DND-41 (cell line): ENCODE measurements at regions not wholly inside any gene's neighbourhood (a gene's known extent, or its start where the extent isn't known, plus 50 kb on each side); places are given as distances from the start of the nearest gene placed in this dataset.

Experiments used
- ATAC-seq: fragments of 200-7000 bp; cut with Tn5 transposase; 3 replicates; pipeline ENCODE4 v1.9.1; 2021; ENCODE audit warnings: low read depth; ENCODE audit not compliant: insufficient read depth
- DNase-seq: peaks from one replicate; pipeline ENCODE4 v3.0.0-alpha.2; 2020
- H2AFZ ChIP-seq: 2 replicates; pipeline ENCODE4 v1.6.0; 2012; ENCODE audit warnings: low read depth, low read length
- H3K27ac ChIP-seq: 2 replicates; pipeline ENCODE4 v1.5.1; 2012; ENCODE audit warnings: low read length, inconsistent platforms
- H3K27me3 ChIP-seq: fragments of 200-600 bp; sonication (generic); 2 replicates; pipeline ENCODE4 v1.6.0; 2012; ENCODE audit warnings: low read length, mild to moderate bottlenecking, inconsistent platforms; ENCODE audit not compliant: insufficient read depth, poor library complexity
- H3K36me3 ChIP-seq: 2 replicates; pipeline ENCODE4 v1.5.1; 2012; ENCODE audit warnings: low read length, inconsistent platforms; ENCODE audit not compliant: insufficient read depth
- H3K4me1 ChIP-seq: 2 replicates; pipeline ENCODE4 v1.5.1; 2012; ENCODE audit warnings: mild to moderate bottlenecking, low read length; ENCODE audit not compliant: insufficient read depth
- H3K4me2 ChIP-seq: 2 replicates; pipeline ENCODE4 v1.6.0; 2012; ENCODE audit warnings: mild to moderate bottlenecking, moderate library complexity, low read length, inconsistent platforms; ENCODE audit not compliant: insufficient read depth
- H3K4me3 ChIP-seq, 2 experiments: fragments of 200-600 bp in 1 of 2; shearing (Covaris generic) in 1 of 2; 2 replicates each; pipeline ENCODE4 v1.5.1; 2012 to 2016; ENCODE audit warnings: inconsistent platforms in 2 of 2, low read length in 2 of 2, mild to moderate bottlenecking in 2 of 2, low read depth in 1 of 2, moderate library complexity in 1 of 2
- H3K79me2 ChIP-seq: 2 replicates; pipeline ENCODE4 v1.6.0; 2012; ENCODE audit warnings: low read length, inconsistent platforms; ENCODE audit not compliant: insufficient read depth
- H3K9ac ChIP-seq: 2 replicates; pipeline ENCODE4 v1.6.0; 2012; ENCODE audit warnings: low read depth, mild to moderate bottlenecking, inconsistent platforms, low read length, moderate library complexity
- H3K9me3 ChIP-seq: 2 replicates; pipeline ENCODE4 v1.5.1; 2012; ENCODE audit warnings: low read length, moderate library complexity, mild to moderate bottlenecking, inconsistent platforms; ENCODE audit not compliant: insufficient read depth, severe bottlenecking
- H4K20me1 ChIP-seq: 2 replicates; pipeline ENCODE4 v1.6.0; 2012; ENCODE audit warnings: low read length; ENCODE audit not compliant: insufficient read depth
- CTCF ChIP-seq: IDR thresholded peaks from 2 replicates; pipeline ENCODE4 v1.5.1; 2012; ENCODE audit warnings: borderline replicate concordance, low read length, moderate library complexity, mild to moderate bottlenecking; ENCODE audit not compliant: poor library complexity, severe bottlenecking; ENCODE audit errors: extremely low read depth
- EZH2 ChIP-seq: IDR thresholded peaks from 3 replicates; pipeline ENCODE4 v1.6.1; 2012; ENCODE audit warnings: borderline replicate concordance, low read depth, mild to moderate bottlenecking, moderate library complexity, low read length, inconsistent platforms; ENCODE audit not compliant: severe bottlenecking

- DNase-seq (no peak), ATAC-seq (no peak)
- Histone ChIP-seq H3K27me3 (no peaks in the 10 kb centered on the region), H2AFZ (no peak overlapping the region), H3K9me3 (peaks cover 5% of the 10 kb centered on the region), H3K79me2 (no peaks in the 10 kb centered on the region), H3K27ac (no peak overlapping the region), H4K20me1 (no peaks in the 10 kb centered on the region), H3K36me3 (no peaks in the 10 kb centered on the region), H3K4me1 (no peaks in the 10 kb centered on the region), H3K4me3 (no peak overlapping the region), H3K4me2 (no peak overlapping the region), H3K9ac (no peak overlapping the region)
- no peak for TF ChIP-seq EZH2
- no peak for TF ChIP-seq CTCF
Measured at GRCh38 chr3:180119567-180119966, 82.8 kb upstream of the PEX5L start.

- Histone ChIP-seq H3K4me1 (no peaks in the 10 kb centered on the region), H3K4me2 (no peak overlapping the region), H3K9ac (no peak overlapping the region), H3K27me3 (no peaks in the 10 kb centered on the region), H3K4me3 (no peak overlapping the region), H3K9me3 (peaks cover 18% of the 10 kb centered on the region), H3K79me2 (no peaks in the 10 kb centered on the region), H4K20me1 (no peaks in the 10 kb centered on the region), H2AFZ (no peak overlapping the region), H3K36me3 (no peaks in the 10 kb centered on the region), H3K27ac (no peak overlapping the region)
- ATAC-seq (no peak), DNase-seq (no peak)
- TF ChIP-seq EZH2 (no peak), CTCF (no peak)
Measured at GRCh38 chr3:180123928-180124327, 87.2 kb upstream of the PEX5L start.

- ATAC-seq (no peak), DNase-seq (no peak)
- Histone ChIP-seq H3K4me1 (no peaks in the 10 kb centered on the region), H3K36me3 (no peaks in the 10 kb centered on the region), H3K27ac (no peak overlapping the region), H3K4me2 (no peak overlapping the region), H3K9me3 (peaks cover 6% of the 10 kb centered on the region), H3K4me3 (no peak overlapping the region), H3K79me2 (no peaks in the 10 kb centered on the region), H3K27me3 (no peaks in the 10 kb centered on the region), H4K20me1 (no peaks in the 10 kb centered on the region), H2AFZ (no peak overlapping the region), H3K9ac (no peak overlapping the region)
- TF ChIP-seq CTCF (no peak), EZH2 (no peak)
Measured at GRCh38 chr3:180131169-180131568, 94.4 kb upstream of the PEX5L start.

GRCh38 chr3:180135101-180135500, 98.4 kb upstream of the PEX5L start:
- Histone ChIP-seq H3K4me3 (no peak overlapping the region), H3K27me3 (no peaks in the 10 kb centered on the region), H3K9me3 (no peaks in the 10 kb centered on the region), H3K79me2 (no peaks in the 10 kb centered on the region), H3K36me3 (no peaks in the 10 kb centered on the region), H3K4me1 (no peaks in the 10 kb centered on the region), H3K9ac (no peak overlapping the region), H2AFZ (no peak overlapping the region), H3K27ac (no peak overlapping the region), H4K20me1 (no peaks in the 10 kb centered on the region), H3K4me2 (no peak overlapping the region)
- DNase-seq: no peak
- no peak for ATAC-seq
- no peak for TF ChIP-seq EZH2
- TF ChIP-seq CTCF: no peak
